T-helper 2 cell treated with Interferon-gamma antibody and Interleukin-4, amounts not matched to agents 5 μg/mL and 100 μg/mL, for 36 hours (primary cell): ENCODE measurements at regions not wholly inside any gene's neighbourhood (a gene's known extent, or its start where the extent isn't known, plus 50 kb on each side); places are given as distances from the start of the nearest gene placed in this dataset.

Experiments
- DNase-seq: peaks from one replicate; pipeline ENCODE4 v3.0.0; 2021; ENCODE audit warnings: low spot score
- H3K27ac Mint-ChIP-seq: one replicate; pipeline ENCODE4 v1.8.0; 2021; ENCODE audit warnings: mild to moderate bottlenecking, mixed read lengths
- H3K27me3 Mint-ChIP-seq: one replicate; pipeline ENCODE4 v1.8.0; 2021; ENCODE audit warnings: low read depth, mixed read lengths
- H3K36me3 Mint-ChIP-seq: one replicate; pipeline ENCODE4 v1.8.0; 2021; ENCODE audit warnings: low read depth, mixed read lengths
- H3K4me1 Mint-ChIP-seq: one replicate; pipeline ENCODE4 v1.8.0; 2021; ENCODE audit warnings: low read depth, mixed read lengths
- H3K4me3 Mint-ChIP-seq: one replicate; pipeline ENCODE4 v1.8.0; 2022; ENCODE audit warnings: mild to moderate bottlenecking, moderate library complexity, mixed read lengths
- H3K9me3 Mint-ChIP-seq: one replicate; pipeline ENCODE4 v1.8.0; 2021; ENCODE audit warnings: mixed read lengths

DNA sequence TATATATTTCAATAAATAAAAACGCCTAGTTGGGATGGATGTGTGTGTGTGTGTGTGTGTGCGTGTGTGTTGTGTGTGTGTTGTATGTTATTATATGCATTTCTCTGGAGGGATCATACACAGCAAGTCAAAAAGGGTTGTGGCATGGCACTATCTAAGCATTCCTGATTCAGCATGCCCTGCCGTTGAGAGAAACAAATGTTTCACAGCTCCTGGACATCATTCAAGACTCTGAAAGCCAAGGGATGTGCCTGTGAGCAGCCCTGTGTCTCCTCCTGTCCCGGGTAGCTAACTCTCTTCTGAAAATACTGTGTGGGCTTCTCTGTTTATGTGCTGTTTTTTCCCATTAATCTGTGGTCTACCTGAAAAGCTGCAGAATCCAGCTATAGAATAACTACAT is 197.9 kb upstream of the SETBP1 start:
- no peak for DNase-seq
- Mint-ChIP-seq H3K27ac (no peak overlapping the region), H3K36me3 (no peaks in the 10 kb centered on the region), H3K4me3 (no peak overlapping the region), H3K9me3 (peaks cover 26% of the 10 kb centered on the region), H3K4me1 (no peaks in the 10 kb centered on the region), H3K27me3 (no peaks in the 10 kb centered on the region)

DNA sequence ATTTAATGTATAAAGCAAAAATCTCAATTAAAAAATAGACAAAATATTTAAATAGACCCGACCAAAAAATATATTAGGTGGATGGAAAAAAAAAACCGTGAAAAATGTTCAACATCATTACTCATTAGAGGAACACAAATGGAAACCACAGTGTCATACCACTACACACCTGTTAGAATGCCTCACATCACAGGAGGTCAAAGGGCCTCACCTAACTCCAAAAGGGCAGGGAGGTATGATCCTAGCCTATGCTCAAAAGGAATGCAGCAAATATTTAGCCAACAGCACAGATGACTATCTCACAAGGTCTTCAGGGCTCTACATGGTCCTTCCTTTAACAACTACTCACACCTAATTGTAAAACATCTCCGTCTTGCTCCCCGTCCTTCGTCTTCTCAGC is 185.5 kb upstream of the SETBP1 start:
- no peak overlapping the region for H3K4me3 Mint-ChIP-seq

DNA sequence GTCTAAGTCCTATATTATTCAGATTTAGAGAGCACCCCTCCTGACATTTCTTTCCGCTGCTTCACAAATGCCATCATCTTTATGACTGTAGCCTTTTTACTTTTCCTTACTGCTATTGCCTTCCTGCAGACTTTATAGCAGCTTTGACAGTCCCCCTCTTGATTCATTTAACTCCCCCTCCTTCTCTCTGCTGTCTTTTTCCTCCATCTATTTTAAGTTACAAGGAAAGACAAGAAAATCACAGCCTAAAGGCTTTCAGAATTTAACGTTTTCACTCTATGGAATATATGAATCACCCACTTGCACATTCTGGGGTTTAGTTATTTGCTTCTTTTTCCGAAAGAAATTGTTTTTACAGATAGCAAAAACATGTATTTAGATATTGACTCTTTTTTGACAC is 183.4 kb upstream of the SETBP1 start:
- no peaks in the 10 kb centered on the region for H3K27me3 Mint-ChIP-seq
- H3K4me3 Mint-ChIP-seq = no peak overlapping the region
- H3K4me1 Mint-ChIP-seq = no peaks in the 10 kb centered on the region
- no peak for DNase-seq
- no peaks in the 10 kb centered on the region for H3K36me3 Mint-ChIP-seq
- no peaks in the 10 kb centered on the region for H3K9me3 Mint-ChIP-seq
- no peak overlapping the region for H3K27ac Mint-ChIP-seq

More for the DNA sequence above, 185.5 kb upstream of the SETBP1 start:
- H3K4me1 Mint-ChIP-seq = no peaks in the 10 kb centered on the region
- no peaks in the 10 kb centered on the region for H3K36me3 Mint-ChIP-seq
- H3K27me3 Mint-ChIP-seq = no peaks in the 10 kb centered on the region
- no peaks in the 10 kb centered on the region for H3K9me3 Mint-ChIP-seq
- no peak for DNase-seq
- no peak overlapping the region for H3K27ac Mint-ChIP-seq

DNA sequence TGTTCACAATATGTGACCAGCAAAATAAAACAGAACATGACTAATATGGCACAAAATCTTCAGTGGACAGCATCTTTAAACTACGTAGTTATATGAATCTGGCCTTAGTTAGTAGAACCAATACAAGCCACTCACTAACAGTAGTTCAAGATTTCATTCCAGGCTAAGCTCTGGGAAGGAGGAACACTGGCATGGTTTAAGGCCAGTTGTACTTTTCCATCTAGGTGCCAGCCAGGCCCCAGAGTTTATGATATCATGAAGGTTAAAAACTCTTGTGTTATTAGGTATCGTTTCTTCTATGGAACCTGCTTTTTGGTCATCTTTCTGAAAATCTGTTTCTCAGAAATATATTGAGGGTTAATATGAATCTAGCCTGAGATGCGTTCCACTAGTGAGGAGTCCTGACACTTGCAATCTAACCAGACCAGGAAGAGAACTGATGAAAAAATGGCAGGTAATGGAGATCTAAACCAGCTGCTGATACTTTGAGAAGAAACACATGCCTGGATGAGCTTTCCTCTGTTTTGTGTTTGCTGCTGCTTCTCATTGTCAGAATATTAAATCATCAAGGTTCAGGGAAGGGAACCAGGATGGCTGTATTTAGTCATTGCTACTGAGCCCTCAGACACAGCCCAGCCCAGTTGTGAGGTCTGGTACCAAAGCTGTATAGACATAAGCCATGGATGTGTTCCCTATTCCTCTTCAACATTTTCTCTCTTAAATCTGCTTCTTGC is 182.8 kb upstream of the SETBP1 start:
- Mint-ChIP-seq H3K36me3 (no peaks in the 10 kb centered on the region), H3K27me3 (no peaks in the 10 kb centered on the region), H3K27ac (no peak overlapping the region), H3K4me3 (no peak overlapping the region), H3K4me1 (no peaks in the 10 kb centered on the region), H3K9me3 (no peaks in the 10 kb centered on the region)
- no peak for DNase-seq

DNA sequence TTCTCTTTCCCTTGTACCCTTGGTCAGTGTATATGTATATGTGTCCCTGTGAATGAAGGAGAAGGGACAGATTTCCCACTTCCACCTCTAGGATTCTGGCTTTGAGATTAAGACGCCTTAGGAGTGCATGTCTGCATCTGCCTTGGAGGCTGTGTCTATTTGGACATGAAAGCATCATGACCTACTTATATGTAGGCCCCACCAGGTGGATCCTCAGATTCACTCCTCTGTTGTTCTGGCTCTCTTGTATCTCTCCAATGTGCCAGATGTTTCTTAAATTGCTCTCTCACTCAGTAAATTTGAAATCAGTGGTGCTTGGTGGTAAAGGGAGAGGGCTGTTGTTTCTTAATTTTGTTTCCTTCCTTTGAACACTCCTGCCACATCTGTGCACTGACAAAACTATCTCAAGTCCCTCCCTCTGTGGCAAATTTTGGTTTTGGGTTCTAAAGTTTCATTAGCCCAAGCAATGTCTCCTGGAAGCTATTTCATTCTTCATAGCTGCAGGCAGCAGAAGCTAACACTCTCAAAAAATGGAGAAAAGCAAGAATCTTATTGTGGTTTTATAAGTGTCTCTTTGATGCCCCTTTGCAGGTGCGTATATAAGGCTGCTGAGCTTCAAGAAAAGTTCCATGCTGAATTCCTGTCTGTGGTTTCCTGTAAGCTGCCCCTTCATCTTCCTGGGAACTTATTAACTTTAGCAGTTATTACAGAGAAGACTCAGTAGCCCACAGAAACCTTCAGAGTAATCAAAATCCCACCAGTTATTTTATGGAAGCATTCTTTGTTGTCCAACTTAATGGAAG is 179.7 kb upstream of the SETBP1 start:
- Mint-ChIP-seq H3K9me3 (no peaks in the 10 kb centered on the region), H3K4me3 (no peak overlapping the region), H3K4me1 (no peaks in the 10 kb centered on the region), H3K36me3 (no peaks in the 10 kb centered on the region), H3K27ac (no peak overlapping the region), H3K27me3 (no peaks in the 10 kb centered on the region)
- no peak for DNase-seq

DNA sequence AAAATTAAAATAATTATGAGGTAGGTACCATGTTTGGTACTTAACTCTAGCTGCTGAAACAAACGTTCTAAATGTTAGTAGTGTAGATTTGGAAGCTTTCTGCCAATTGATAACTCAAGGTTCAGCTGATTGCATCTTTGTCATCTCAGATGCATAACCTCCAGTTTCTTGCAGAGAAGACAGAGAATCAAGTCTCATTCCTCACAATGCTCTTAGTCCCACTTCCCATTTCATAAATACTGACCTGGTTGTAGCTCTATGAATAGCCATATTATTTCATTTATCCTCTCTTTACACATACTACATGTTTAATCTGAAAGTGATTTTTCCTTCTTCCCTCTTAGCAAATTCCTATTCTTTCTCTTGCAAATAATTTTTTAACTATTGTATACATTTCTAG is 178.5 kb upstream of the SETBP1 start:
- no peaks in the 10 kb centered on the region for H3K27me3 Mint-ChIP-seq
- no peaks in the 10 kb centered on the region for H3K36me3 Mint-ChIP-seq
- no peaks in the 10 kb centered on the region for H3K9me3 Mint-ChIP-seq
- H3K4me1 Mint-ChIP-seq = no peaks in the 10 kb centered on the region
- no peak for DNase-seq
- H3K4me3 Mint-ChIP-seq = no peak overlapping the region
- H3K27ac Mint-ChIP-seq = no peak overlapping the region

DNA sequence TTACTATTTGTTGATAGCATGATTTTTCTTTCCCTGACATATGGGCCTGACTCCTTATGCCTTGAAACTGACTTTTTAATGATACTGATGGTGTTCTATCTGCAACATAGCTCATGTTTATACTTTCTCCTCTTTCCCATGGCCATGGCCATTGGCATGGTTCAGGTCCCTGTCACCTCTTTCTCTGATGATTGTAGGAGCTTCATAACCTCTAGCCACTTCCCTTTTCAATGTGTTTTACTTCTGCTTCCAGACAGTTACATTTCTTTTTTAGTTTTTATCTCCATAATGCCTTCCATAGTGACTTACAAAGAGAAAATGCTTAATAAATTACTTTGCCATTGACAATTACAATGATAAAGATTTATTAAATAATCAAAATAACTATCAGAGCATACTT is 177.9 kb upstream of the SETBP1 start:
- H3K9me3 Mint-ChIP-seq = no peaks in the 10 kb centered on the region
- H3K27ac Mint-ChIP-seq = no peak overlapping the region
- no peaks in the 10 kb centered on the region for H3K36me3 Mint-ChIP-seq

DNA sequence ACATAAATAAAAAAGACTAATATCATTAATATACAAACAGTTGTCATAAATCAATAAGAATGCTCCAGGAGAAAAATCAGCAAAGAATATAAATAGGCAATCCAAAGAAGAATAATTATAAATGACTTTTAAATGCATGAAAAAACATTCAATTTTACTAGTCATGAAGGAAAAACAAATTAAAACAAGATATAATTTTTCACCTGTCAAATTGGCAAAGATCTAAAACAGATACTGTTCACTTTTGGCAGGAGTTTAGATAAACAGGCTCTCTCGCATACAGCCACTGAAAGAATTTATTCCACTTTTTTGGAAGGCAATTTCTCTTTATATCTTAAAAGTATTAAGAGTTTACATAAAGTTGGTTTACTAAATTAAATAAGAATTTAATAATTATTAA is 176.8 kb upstream of the SETBP1 start:
- no peak overlapping the region for H3K4me3 Mint-ChIP-seq
- H3K4me1 Mint-ChIP-seq = no peaks in the 10 kb centered on the region
- H3K27me3 Mint-ChIP-seq = no peaks in the 10 kb centered on the region
- H3K36me3 Mint-ChIP-seq = no peaks in the 10 kb centered on the region
- H3K27ac Mint-ChIP-seq = no peak overlapping the region
- no peak for DNase-seq
- H3K9me3 Mint-ChIP-seq = no peaks in the 10 kb centered on the region

More for the DNA sequence above, 177.9 kb upstream of the SETBP1 start:
- Mint-ChIP-seq H3K4me3 (no peak overlapping the region), H3K4me1 (no peaks in the 10 kb centered on the region), H3K27me3 (no peaks in the 10 kb centered on the region)
- DNase-seq = no peak

DNA sequence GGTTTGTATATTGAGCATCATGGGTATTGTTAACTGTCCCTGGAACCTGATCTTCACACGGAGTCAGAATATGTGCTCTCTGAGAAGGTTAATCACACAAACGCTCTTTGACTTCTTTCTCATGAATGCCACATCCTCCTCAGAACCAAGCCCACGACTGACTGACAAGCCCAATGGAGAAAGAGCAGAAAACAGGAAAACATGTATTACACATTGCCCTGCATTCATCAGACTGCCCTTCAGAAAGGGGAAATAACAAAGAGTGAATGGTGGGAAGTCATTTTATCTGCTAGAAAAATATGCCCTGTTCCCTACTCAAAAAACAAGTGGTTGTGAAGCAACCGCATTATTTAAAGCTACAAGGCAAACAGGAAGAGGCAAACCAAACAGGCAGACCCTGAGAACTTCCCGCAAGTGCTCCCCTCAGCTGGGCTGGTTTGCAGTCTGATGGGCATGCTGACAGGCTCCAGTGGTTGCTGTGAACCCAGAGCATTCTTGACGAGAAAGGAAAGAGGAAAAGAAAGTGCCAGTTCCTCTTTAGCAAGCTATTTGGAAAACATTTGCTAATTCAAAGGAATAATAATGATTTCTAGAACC is 172.9 kb upstream of the SETBP1 start:
- H3K27ac Mint-ChIP-seq = no peak overlapping the region
- H3K27me3 Mint-ChIP-seq = peaks cover 2% of the 10 kb centered on the region
- H3K4me1 Mint-ChIP-seq = no peaks in the 10 kb centered on the region
- no peaks in the 10 kb centered on the region for H3K9me3 Mint-ChIP-seq
- DNase-seq = peak; percentile 21
- no peak overlapping the region for H3K4me3 Mint-ChIP-seq
- H3K36me3 Mint-ChIP-seq = no peaks in the 10 kb centered on the region

DNA sequence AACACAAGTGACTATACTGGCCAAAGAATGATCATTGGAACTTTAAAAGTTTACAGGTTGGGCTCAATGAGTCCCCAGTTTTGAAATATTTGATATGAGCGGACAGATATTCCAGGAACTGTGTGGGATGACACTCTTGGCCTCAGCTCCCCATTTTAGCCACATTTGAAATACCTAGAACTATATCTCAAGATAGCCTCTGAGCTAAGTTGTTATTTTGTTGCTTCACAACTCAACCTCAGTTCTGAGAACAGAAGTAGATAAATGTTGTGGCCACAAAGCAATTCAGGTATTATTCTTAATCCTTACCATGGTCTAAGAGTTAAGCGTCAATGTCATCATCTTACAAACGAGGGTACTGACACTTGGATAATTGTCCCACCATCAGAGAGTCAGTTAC is 172.2 kb upstream of the SETBP1 start:
- Mint-ChIP-seq H3K27me3 (peaks cover 2% of the 10 kb centered on the region), H3K36me3 (no peaks in the 10 kb centered on the region), H3K4me1 (no peaks in the 10 kb centered on the region), H3K9me3 (no peaks in the 10 kb centered on the region), H3K27ac (no peak overlapping the region), H3K4me3 (no peak overlapping the region)
- no peak for DNase-seq

DNA sequence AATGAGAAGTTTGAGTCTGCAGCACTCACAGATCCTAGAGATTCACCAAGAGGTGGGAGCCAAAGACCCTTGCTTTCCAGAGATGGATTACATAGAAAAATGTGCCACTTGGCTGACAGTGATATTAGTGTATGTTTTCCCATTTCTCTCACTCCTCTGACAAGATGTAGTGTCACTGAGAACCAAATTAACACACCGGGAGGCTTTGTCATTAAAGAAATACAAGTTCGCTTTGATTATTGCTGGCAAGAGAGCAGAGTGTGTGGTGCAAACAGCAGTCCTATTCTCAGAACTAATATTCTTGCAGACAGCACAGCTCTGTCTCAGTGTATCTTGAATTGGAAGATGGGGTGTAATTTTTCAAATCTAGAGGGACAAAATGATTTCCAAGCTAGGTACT is 171.6 kb upstream of the SETBP1 start:
- Mint-ChIP-seq H3K36me3 (no peaks in the 10 kb centered on the region), H3K4me1 (no peaks in the 10 kb centered on the region), H3K4me3 (no peak overlapping the region), H3K9me3 (no peaks in the 10 kb centered on the region), H3K27ac (no peak overlapping the region), H3K27me3 (peaks cover 2% of the 10 kb centered on the region)
- DNase-seq = no peak

DNA sequence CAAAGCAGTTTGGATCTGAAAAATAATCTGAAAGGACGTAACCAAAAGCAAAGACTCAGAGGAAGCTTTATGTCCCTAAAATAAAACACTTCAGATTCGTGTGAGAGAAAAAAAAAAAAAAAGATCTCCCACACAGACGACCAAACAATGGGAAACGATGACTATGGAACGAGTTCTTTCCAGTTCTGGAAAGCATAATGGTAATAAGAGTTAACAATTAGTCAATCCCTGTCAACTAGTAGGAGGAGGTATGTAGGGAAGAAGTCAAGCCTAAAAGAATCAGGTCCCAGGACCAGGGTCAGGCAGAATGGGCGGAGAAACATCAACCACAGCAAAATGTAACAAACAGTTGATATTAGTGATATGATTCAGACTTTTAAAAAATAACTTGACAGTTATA is 170.3 kb upstream of the SETBP1 start:
- peaks cover 2% of the 10 kb centered on the region for H3K4me1 Mint-ChIP-seq
- no peak overlapping the region for H3K4me3 Mint-ChIP-seq
- no peak overlapping the region for H3K27ac Mint-ChIP-seq
- no peaks in the 10 kb centered on the region for H3K9me3 Mint-ChIP-seq
- H3K36me3 Mint-ChIP-seq = no peaks in the 10 kb centered on the region
- DNase-seq = no peak
- H3K27me3 Mint-ChIP-seq = peaks cover 2% of the 10 kb centered on the region

DNA sequence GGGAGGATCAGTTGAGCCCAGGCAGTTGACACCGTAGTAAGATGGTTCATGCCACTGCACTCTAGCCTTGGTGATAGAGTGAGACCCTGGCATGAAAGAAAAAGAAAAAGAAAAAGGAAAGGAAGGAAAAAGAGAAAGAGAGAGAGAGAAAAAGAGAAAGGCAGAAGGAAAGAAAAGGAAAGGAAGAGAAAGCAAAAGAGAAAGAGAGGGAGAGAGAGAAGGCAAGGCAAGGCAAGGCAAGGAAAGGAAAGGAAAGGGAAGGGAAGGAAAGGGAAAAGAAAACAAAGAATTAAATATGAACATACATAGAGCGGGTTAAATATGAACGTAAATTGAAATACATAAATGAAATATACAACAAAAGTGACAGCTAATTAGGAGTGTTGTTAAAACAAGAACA is 167.5 kb upstream of the SETBP1 start:
- DNase-seq = no peak
- Mint-ChIP-seq H3K4me1 (peaks cover 2% of the 10 kb centered on the region), H3K4me3 (no peak overlapping the region), H3K36me3 (no peaks in the 10 kb centered on the region), H3K9me3 (no peaks in the 10 kb centered on the region), H3K27me3 (peaks cover 2% of the 10 kb centered on the region), H3K27ac (no peak overlapping the region)

DNA sequence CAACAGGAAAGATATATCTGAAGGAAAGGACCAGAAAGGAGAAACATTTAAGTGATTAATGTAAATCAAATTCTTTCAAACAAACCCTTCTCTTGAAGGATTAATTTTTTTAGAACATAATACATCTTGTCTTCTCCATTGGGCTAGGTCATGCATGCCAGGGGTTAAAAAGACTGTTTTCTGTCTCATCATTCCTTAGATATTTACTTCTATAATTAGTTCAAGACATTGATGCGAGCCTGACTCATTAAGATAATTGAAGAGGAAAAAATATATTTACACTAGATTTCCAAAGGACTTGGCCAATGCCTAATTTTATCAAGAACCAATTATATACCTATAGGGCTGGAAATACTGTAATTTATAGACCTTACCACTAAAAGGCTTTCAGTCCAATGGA is 166.6 kb upstream of the SETBP1 start:
- H3K27me3 Mint-ChIP-seq = peaks cover 2% of the 10 kb centered on the region
- no peak overlapping the region for H3K27ac Mint-ChIP-seq
- H3K4me1 Mint-ChIP-seq = peaks cover 2% of the 10 kb centered on the region
- no peaks in the 10 kb centered on the region for H3K36me3 Mint-ChIP-seq
- no peak overlapping the region for H3K4me3 Mint-ChIP-seq
- no peak for DNase-seq
- H3K9me3 Mint-ChIP-seq = no peaks in the 10 kb centered on the region
